SU-DHL-6 (cell line): ENCODE measurements at regions not wholly inside any gene's neighbourhood (a gene's known extent, or its start where the extent isn't known, plus 50 kb on each side); places are given as distances from the start of the nearest gene placed in this dataset.
"Not testable (repeated sequence)": the region's sequence is repeated elsewhere in the genome, so short reads cannot be mapped to it uniquely, and the experiment has no call there.

Experiments used
- H2AFZ ChIP-seq: fragments of 200-600 bp; sonication (generic); 2 replicates; pipeline ENCODE4 v1.6.1; 2014; ENCODE audit warnings: low read depth, mild to moderate bottlenecking, moderate library complexity, mixed read lengths, antibody characterized with exemption, low read length; ENCODE audit not compliant: severe bottlenecking
- H3F3A ChIP-seq: fragments of 200-600 bp; shearing (Covaris generic); 2 replicates; pipeline ENCODE4 v1.6.0; 2016; ENCODE audit warnings: antibody characterized with exemption, mild to moderate bottlenecking; ENCODE audit not compliant: insufficient read depth
- H3K27ac ChIP-seq: fragments of 200-600 bp; sonication (generic); 2 replicates; pipeline ENCODE4 v1.5.1; 2016; ENCODE audit warnings: low read depth, mild to moderate bottlenecking, low read length, moderate library complexity, mixed read lengths
- H3K27me3 ChIP-seq: fragments of 200-600 bp; sonication (generic), shearing (Covaris generic); 2 replicates; pipeline ENCODE4 v1.6.0; 2014; ENCODE audit warnings: mild to moderate bottlenecking, low read length
- H3K36me3 ChIP-seq: fragments of 200-600 bp; sonication (generic); 2 replicates; pipeline ENCODE4 v1.6.1; 2014; ENCODE audit warnings: mild to moderate bottlenecking, low read length, mixed read lengths
- H3K4me2 ChIP-seq: fragments of 300-600, 200-600 bp; shearing (Covaris generic), sonication (generic); 2 replicates; pipeline ENCODE4 v1.6.0; 2014; ENCODE audit warnings: low read length, low read depth, mild to moderate bottlenecking; ENCODE audit not compliant: poor library complexity, severe bottlenecking
- H3K4me3 ChIP-seq: fragments of 200-600 bp; sonication (generic); 2 replicates; pipeline ENCODE4 v1.5.1; 2014; ENCODE audit warnings: antibody characterized with exemption, low read length, mild to moderate bottlenecking, mixed read lengths; ENCODE audit not compliant: insufficient read depth, poor library complexity, severe bottlenecking
- H3K79me2 ChIP-seq: fragments of 200-600 bp; sonication (generic); 2 replicates; pipeline ENCODE4 v1.6.1; 2014; ENCODE audit warnings: mild to moderate bottlenecking, low read length, moderate library complexity; ENCODE audit not compliant: insufficient read depth
- H3K9ac ChIP-seq: fragments of 200-600 bp; sonication (generic); 2 replicates; pipeline ENCODE4 v1.7.0; 2014; ENCODE audit warnings: mild to moderate bottlenecking, low read length
- H3K9me2 ChIP-seq: fragments of 200-600 bp; sonication (generic); replicated peaks from 2 replicates; pipeline ENCODE4 v1.6.1; 2014; ENCODE audit warnings: low read length; ENCODE audit not compliant: insufficient read depth
- H3K9me3 ChIP-seq: fragments of 200-600 bp; sonication (generic); 2 replicates; pipeline ENCODE4 v1.6.1; 2014; ENCODE audit warnings: low read length, mixed read lengths; ENCODE audit not compliant: insufficient read depth
- H4K20me1 ChIP-seq: fragments of 200-600 bp; sonication (generic); 2 replicates; pipeline ENCODE4 v1.6.1; 2014; ENCODE audit warnings: low read depth, mild to moderate bottlenecking, antibody characterized with exemption, low read length, moderate library complexity, mixed read lengths
- CTCF ChIP-seq: fragments of 200-600 bp; sonication (generic); IDR thresholded peaks from one replicate; pipeline ENCODE4 v1.5.1; 2017; ENCODE audit warnings: antibody characterized with exemption, mild to moderate bottlenecking, low read length, moderate library complexity; ENCODE audit not compliant: insufficient read depth, poor library complexity, severe bottlenecking
- EZH2phosphoT487 ChIP-seq: fragments of 200-600 bp; sonication (generic), shearing (Covaris generic); conservative IDR thresholded peaks from 2 replicates; pipeline ENCODE4 v1.6.1; 2018; ENCODE audit warnings: mild to moderate bottlenecking, antibody characterized with exemption, low read length, moderate library complexity, mixed read lengths

GRCh38 chr14:106393742-106394141 lies 867.4 kb downstream of the TMEM121 start:
- H3K4me3 ChIP-seq: no peak overlapping the region
- H3K36me3 ChIP-seq: no peaks in the 10 kb centered on the region
- H3K79me2 ChIP-seq: no peaks in the 10 kb centered on the region
- H3K4me2 ChIP-seq: no peak overlapping the region
- no peak overlapping the region for H3K27ac ChIP-seq
- H3F3A ChIP-seq: no peaks in the 10 kb centered on the region
- H3K9me2 ChIP-seq: no peaks in the 10 kb centered on the region
- no peaks in the 10 kb centered on the region for H3K9me3 ChIP-seq
- H3K9ac ChIP-seq: no peak overlapping the region
- H2AFZ ChIP-seq: no peak overlapping the region
- TF ChIP-seq EZH2phosphoT487 (no peak), CTCF (no peak)
- no peaks in the 10 kb centered on the region for H4K20me1 ChIP-seq
- no peaks in the 10 kb centered on the region for H3K27me3 ChIP-seq

- no peak for TF ChIP-seq EZH2phosphoT487
- no peak for TF ChIP-seq CTCF
- no peaks in the 10 kb centered on the region for H3K36me3 ChIP-seq
Measured at GRCh38 chr14:106395456-106396050, 869.2 kb downstream of the TMEM121 start.

GRCh38 chr14:106396999-106397398 lies 870.6 kb downstream of the TMEM121 start:
- H3K36me3 ChIP-seq: no peaks in the 10 kb centered on the region
- H3K79me2 ChIP-seq: no peaks in the 10 kb centered on the region
- H3K9me3 ChIP-seq: no peaks in the 10 kb centered on the region
- H3K9me2 ChIP-seq: no peaks in the 10 kb centered on the region
- H3K4me3 ChIP-seq: no peak overlapping the region
- H3K9ac ChIP-seq: no peak overlapping the region
- H3K4me2 ChIP-seq: no peak overlapping the region
- no peaks in the 10 kb centered on the region for H4K20me1 ChIP-seq
- TF ChIP-seq EZH2phosphoT487: no peak
- TF ChIP-seq CTCF: no peak
- no peaks in the 10 kb centered on the region for H3K27me3 ChIP-seq
- H3F3A ChIP-seq: no peaks in the 10 kb centered on the region
- no peak overlapping the region for H2AFZ ChIP-seq
- H3K27ac ChIP-seq: no peak overlapping the region

More at GRCh38 chr14:106395456-106396050, 869.2 kb downstream of the TMEM121 start:
- Histone ChIP-seq H3F3A (no peaks in the 10 kb centered on the region), H4K20me1 (no peaks in the 10 kb centered on the region), H3K4me3 (no peak overlapping the region), H3K4me2 (no peak overlapping the region), H3K27ac (no peak overlapping the region), H3K27me3 (no peaks in the 10 kb centered on the region), H2AFZ (no peak overlapping the region), H3K79me2 (no peaks in the 10 kb centered on the region), H3K9ac (no peak overlapping the region), H3K9me3 (no peaks in the 10 kb centered on the region), H3K9me2 (no peaks in the 10 kb centered on the region)

- not testable (repeated sequence) for H3K79me2 ChIP-seq, H3K4me3 ChIP-seq, H3K27me3 ChIP-seq, H3K4me2 ChIP-seq, H3K27ac ChIP-seq, H3K36me3 ChIP-seq, H4K20me1 ChIP-seq, H3K9me2 ChIP-seq, H3K9ac ChIP-seq, H3K9me3 ChIP-seq, H2AFZ ChIP-seq, H3F3A ChIP-seq
Measured at GRCh38 chr14:106398931-106399331, 872.5 kb downstream of the TMEM121 start.

- H3K27ac ChIP-seq, H3K9ac ChIP-seq, H3K36me3 ChIP-seq: not testable (repeated sequence)
Measured at GRCh38 chr14:106401316-106401715, 874.9 kb downstream of the TMEM121 start.

More at GRCh38 chr14:106401316-106401715, 874.9 kb downstream of the TMEM121 start:
- not testable (repeated sequence) for H3K9me3 ChIP-seq, H3K9me2 ChIP-seq, H3F3A ChIP-seq, H2AFZ ChIP-seq, H3K4me3 ChIP-seq, H3K4me2 ChIP-seq, H3K27me3 ChIP-seq, H3K79me2 ChIP-seq, H4K20me1 ChIP-seq
